SU-DHL-6 (cell line): ENCODE measurements at regions not wholly inside any gene's neighbourhood (a gene's known extent, or its start where the extent isn't known, plus 50 kb on each side); places are given as distances from the start of the nearest gene placed in this dataset.

Experiments used
- CTCF ChIP-seq: fragments of 200-600 bp; sonication (generic); IDR thresholded peaks from one replicate; pipeline ENCODE4 v1.5.1; 2017; ENCODE audit warnings: antibody characterized with exemption, mild to moderate bottlenecking, low read length, moderate library complexity; ENCODE audit not compliant: insufficient read depth, poor library complexity, severe bottlenecking
- EZH2phosphoT487 ChIP-seq: fragments of 200-600 bp; sonication (generic), shearing (Covaris generic); conservative IDR thresholded peaks from 2 replicates; pipeline ENCODE4 v1.6.1; 2018; ENCODE audit warnings: mild to moderate bottlenecking, antibody characterized with exemption, low read length, moderate library complexity, mixed read lengths

GRCh38 chr2:120666433-120666832, 69.2 kb upstream of the GLI2 start:
- TF ChIP-seq CTCF (no peak), EZH2phosphoT487 (no peak)
